Astrocyte (in vitro differentiated cells and primary cell): ENCODE measurements at regions not wholly inside any gene's neighbourhood (a gene's known extent, or its start where the extent isn't known, plus 50 kb on each side); places are given as distances from the start of the nearest gene placed in this dataset.

ENCODE experiments used
- EZH2 ChIP-seq: IDR thresholded peaks from 2 replicates; pipeline ENCODE4 v1.6.1; 2012; ENCODE audit warnings: mild to moderate bottlenecking, low read length, inconsistent platforms; ENCODE audit not compliant: insufficient read depth
- TF ChIP-seq, protein P1 (sequence below): IDR thresholded peaks from 2 replicates; pipeline ENCODE4 v1.5.1; 2011; ENCODE audit warnings: low read depth, mild to moderate bottlenecking, inconsistent platforms, low read length, moderate library complexity; ENCODE audit not compliant: insufficient read depth

DNA sequence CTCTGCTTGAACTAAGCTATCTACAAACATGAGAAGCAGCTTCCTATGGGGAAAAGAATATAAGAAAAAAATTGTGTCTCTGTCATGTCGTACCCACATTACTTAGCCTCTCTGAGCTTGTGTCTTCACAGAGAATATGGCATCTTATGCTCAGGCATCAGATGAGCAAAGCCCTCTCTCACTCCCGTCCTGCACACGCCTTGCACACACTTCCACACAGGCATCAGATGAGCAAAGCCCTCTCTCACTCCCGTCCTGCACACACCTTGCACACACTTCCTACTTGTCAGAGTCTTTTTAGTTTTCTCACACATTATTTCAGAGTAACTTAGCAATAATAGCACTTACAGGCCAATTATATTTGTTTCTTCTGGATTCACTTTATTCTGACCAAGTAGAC is 79.0 kb upstream of the DUSP22 start:
- TF ChIP-seq, protein P1, sequence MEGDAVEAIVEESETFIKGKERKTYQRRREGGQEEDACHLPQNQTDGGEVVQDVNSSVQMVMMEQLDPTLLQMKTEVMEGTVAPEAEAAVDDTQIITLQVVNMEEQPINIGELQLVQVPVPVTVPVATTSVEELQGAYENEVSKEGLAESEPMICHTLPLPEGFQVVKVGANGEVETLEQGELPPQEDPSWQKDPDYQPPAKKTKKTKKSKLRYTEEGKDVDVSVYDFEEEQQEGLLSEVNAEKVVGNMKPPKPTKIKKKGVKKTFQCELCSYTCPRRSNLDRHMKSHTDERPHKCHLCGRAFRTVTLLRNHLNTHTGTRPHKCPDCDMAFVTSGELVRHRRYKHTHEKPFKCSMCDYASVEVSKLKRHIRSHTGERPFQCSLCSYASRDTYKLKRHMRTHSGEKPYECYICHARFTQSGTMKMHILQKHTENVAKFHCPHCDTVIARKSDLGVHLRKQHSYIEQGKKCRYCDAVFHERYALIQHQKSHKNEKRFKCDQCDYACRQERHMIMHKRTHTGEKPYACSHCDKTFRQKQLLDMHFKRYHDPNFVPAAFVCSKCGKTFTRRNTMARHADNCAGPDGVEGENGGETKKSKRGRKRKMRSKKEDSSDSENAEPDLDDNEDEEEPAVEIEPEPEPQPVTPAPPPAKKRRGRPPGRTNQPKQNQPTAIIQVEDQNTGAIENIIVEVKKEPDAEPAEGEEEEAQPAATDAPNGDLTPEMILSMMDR = no peak
- TF ChIP-seq EZH2 = no peak
